Suprapubic skin (tissue), 3 donors: ENCODE measurements at regions not wholly inside any gene's neighbourhood (a gene's known extent, or its start where the extent isn't known, plus 50 kb on each side); places are given as distances from the start of the nearest gene placed in this dataset.

Experiments used
- EP300 ChIP-seq: sonication (generic); formaldehyde crosslinking; IDR thresholded peaks from one replicate; pipeline ENCODE4 v1.6.1; 2017; ENCODE audit warnings: antibody characterized with exemption
- POLR2A ChIP-seq, 2 donors: fragments of 450-650 bp; IDR thresholded peaks; one replicate each; pipeline ENCODE4 v1.6.1; 2017; ENCODE audit warnings: antibody characterized with exemption in 2 of 2, mild to moderate bottlenecking in 2 of 2, moderate library complexity in 2 of 2
- TF ChIP-seq, protein P1 (sequence below), 2 donors: fragments of 200-600 bp in 1 of 2; fragments of 450-650 bp in 1 of 2; sonication (generic) in 1 of 2; IDR thresholded peaks; one replicate each; pipeline ENCODE4 v1.5.1; 2016 to 2019; ENCODE audit warnings: antibody characterized with exemption in 2 of 2, mild to moderate bottlenecking in 1 of 2, moderate library complexity in 1 of 2

DNA sequence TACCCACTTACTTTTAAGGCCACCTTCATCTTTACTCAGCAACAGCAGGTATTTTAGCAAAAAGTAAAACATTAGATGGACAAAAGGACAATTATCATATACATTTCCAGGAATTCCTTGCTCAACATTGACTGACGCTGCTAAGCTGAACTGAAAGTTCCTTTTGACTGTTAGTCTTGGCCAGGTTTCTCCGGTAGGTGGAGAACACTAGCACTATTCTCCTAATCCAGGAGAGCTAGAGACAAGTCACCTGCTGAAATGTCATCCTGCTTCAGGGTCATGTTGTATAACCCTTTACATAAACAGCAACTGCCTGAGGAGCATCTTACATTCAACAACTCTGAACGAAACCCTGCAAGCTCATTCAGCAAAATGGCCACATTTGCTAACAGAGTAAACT lies 109.0 kb upstream of the ESRRG start:
- TF ChIP-seq, protein P1, sequence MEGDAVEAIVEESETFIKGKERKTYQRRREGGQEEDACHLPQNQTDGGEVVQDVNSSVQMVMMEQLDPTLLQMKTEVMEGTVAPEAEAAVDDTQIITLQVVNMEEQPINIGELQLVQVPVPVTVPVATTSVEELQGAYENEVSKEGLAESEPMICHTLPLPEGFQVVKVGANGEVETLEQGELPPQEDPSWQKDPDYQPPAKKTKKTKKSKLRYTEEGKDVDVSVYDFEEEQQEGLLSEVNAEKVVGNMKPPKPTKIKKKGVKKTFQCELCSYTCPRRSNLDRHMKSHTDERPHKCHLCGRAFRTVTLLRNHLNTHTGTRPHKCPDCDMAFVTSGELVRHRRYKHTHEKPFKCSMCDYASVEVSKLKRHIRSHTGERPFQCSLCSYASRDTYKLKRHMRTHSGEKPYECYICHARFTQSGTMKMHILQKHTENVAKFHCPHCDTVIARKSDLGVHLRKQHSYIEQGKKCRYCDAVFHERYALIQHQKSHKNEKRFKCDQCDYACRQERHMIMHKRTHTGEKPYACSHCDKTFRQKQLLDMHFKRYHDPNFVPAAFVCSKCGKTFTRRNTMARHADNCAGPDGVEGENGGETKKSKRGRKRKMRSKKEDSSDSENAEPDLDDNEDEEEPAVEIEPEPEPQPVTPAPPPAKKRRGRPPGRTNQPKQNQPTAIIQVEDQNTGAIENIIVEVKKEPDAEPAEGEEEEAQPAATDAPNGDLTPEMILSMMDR (IDR thresholded peaks at IDR 0.05): no peak
- TF ChIP-seq POLR2A (IDR thresholded peaks at IDR 0.05) (no peak), EP300 (no peak)
